ENCODE measurements at regions not wholly inside any gene's neighbourhood (a gene's known extent, or its start where the extent isn't known, plus 50 kb on each side); places are given as distances from the start of the nearest gene placed in this dataset.

DNA sequence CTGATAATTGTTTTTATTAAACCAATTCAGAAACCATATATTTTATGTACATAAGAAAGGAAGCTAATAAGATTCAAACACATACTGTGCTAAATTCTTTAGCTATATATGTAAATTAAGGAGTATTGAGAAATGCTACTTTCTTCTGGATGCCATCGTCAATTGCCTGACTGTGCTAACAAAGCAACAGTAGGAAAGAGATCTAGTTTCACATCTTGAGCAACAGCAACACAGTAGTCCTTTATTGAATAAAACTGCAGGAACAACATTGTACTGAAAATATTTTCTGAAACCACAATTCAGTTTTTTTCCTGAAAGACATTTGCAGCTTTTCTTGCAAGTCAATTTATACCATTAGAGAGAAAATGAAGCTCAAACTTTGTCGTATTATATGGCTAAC lies 1404.9 kb upstream of the SLC39A10 start:
- Histone ChIP-seq H4K8ac (ENCODE audit: extremely low read depth, insufficient read depth, low read length) (no peak overlapping the region), H3K9ac (replicated peaks in 1 of 4; ENCODE audit: extremely low read depth in 1 of 4, low read depth in 3 of 4, low read length in 3 of 4) (no peak overlapping the region), H3K27me3 (replicated peaks in 1 of 4; ENCODE audit: control insufficient read depth in 3 of 4, extremely low read depth in 1 of 4, insufficient read depth in 3 of 4, low read length in 3 of 4) (no peaks in the 10 kb centered on the region), H2BK5ac (ENCODE audit: low read depth, low read length) (no peak overlapping the region), H3K4ac (replicated peaks; ENCODE audit: insufficient read length, low read depth, low read length) (no peak overlapping the region), H2BK15ac (ENCODE audit: low read length) (no peak overlapping the region), H3K9me3 (ENCODE audit: insufficient read depth in 2 of 2, low read depth in 1 of 2, low read length in 1 of 2) (no peaks in the 10 kb centered on the region), H3K23me2 (ENCODE audit: low read depth, low read length) (no peaks in the 10 kb centered on the region; the same call in 1 of the 2 replicates), H4K5ac (ENCODE audit: insufficient read length, low read depth, low read length) (no peak overlapping the region), H3K4me3 (ENCODE audit: extremely low read depth in 1 of 4, insufficient read depth in 2 of 4, low read depth in 3 of 4, low read length in 4 of 4) (no peak overlapping the region), H3K4me1 (replicated peaks in 1 of 4; ENCODE audit: control insufficient read depth in 3 of 4, insufficient read depth in 4 of 4, low read length in 3 of 4) (no peaks in the 10 kb centered on the region), H4K20me1 (replicated peaks in 1 of 2; ENCODE audit: control insufficient read depth in 1 of 2, insufficient read depth in 2 of 2, low read length in 2 of 2) (no peaks in the 10 kb centered on the region), H3K14ac (ENCODE audit: insufficient read length) (no peak overlapping the region), H3K27ac (ENCODE audit: low read depth, low read length) (no peak overlapping the region), H3K56ac (replicated peaks; ENCODE audit: insufficient read length, low read depth, low read length) (no peak overlapping the region), H3K4me2 (ENCODE audit: insufficient read depth in 1 of 2, low read depth in 2 of 2, low read length in 2 of 2) (no peak overlapping the region; a peak in 1 of 4 replicates), H3K23ac (ENCODE audit: insufficient read length) (no peak overlapping the region), H4K91ac (replicated peaks; ENCODE audit: insufficient read length, low read length) (no peak overlapping the region), H2BK120ac (replicated peaks; ENCODE audit: low read depth, low read length) (no peak overlapping the region), H3K79me1 (ENCODE audit: low read depth, low read length) (no peaks in the 10 kb centered on the region), H2BK12ac (ENCODE audit: low read depth, low read length) (no peak overlapping the region), H2BK20ac (ENCODE audit: low read length) (no peak overlapping the region), H2AK5ac (ENCODE audit: low read depth, low read length) (no peak overlapping the region), H3K79me2 (ENCODE audit: control insufficient read depth in 1 of 2, insufficient read depth in 2 of 2, low read length in 2 of 2) (no peaks in the 10 kb centered on the region), H2AFZ (ENCODE audit: low read length) (no peak overlapping the region), H3K36me3 (ENCODE audit: control insufficient read depth in 2 of 4, insufficient read depth in 4 of 4, low read length in 3 of 4) (no peaks in the 10 kb centered on the region), H3K18ac (ENCODE audit: extremely low read depth, low read length) (no peak overlapping the region)
- DNase-seq (ENCODE audit: low read depth in 1 of 2, low spot score in 2 of 2) = no peak
- TF ChIP-seq RBBP5 (IDR thresholded peaks at IDR 0.05; ENCODE audit: borderline replicate concordance, low read depth, low read length) (no peak), CEBPB (IDR thresholded peaks at IDR 0.05; ENCODE audit: low read depth, low read length) (peak; percentile 54)
- ChIA-PET POLR2A (ENCODE audit: partially characterized antibody) (no interaction called here), CTCF (ENCODE audit: partially characterized antibody) (interaction anchor here (0.7 kb wide), 1 partner anchor 615 kb away, joined by 3 read pairs; no protein-coding TSS in a partner anchor)
- no peak for FAIRE-seq
- WGBS, 2 experiments (ENCODE audit: extremely low coverage in 1 of 2, insufficient coverage in 1 of 2, insufficient read length in 1 of 2, insufficient replicate concordance in 2 of 2, low coverage in 1 of 2, low lambda C conversion rate in 2 of 2, missing lambda C conversion rate in 1 of 2) = 72% methylated on average over 2 of the region's 2 CpGs; no CpG with 5 or more reads in 1 of the 2 experiments
